Epithelial cell of esophagus (primary cell): ENCODE measurements at regions not wholly inside any gene's neighbourhood (a gene's known extent, or its start where the extent isn't known, plus 50 kb on each side); places are given as distances from the start of the nearest gene placed in this dataset.

Experiments used
- DNase-seq: peaks from one replicate; pipeline ENCODE4 v3.0.0; 2010; ENCODE audit warnings: low read depth
- H3K4me3 ChIP-seq: 2 replicates; pipeline ENCODE4 v1.5.1; 2011; ENCODE audit warnings: mild to moderate bottlenecking, low read length, control low read depth
- CTCF ChIP-seq: IDR thresholded peaks from 2 replicates; pipeline ENCODE4 v1.5.1; 2011; ENCODE audit warnings: low read depth, mild to moderate bottlenecking, low read length, control low read depth, inconsistent platforms; ENCODE audit not compliant: insufficient read depth; ENCODE audit errors: missing control alignments

DNA sequence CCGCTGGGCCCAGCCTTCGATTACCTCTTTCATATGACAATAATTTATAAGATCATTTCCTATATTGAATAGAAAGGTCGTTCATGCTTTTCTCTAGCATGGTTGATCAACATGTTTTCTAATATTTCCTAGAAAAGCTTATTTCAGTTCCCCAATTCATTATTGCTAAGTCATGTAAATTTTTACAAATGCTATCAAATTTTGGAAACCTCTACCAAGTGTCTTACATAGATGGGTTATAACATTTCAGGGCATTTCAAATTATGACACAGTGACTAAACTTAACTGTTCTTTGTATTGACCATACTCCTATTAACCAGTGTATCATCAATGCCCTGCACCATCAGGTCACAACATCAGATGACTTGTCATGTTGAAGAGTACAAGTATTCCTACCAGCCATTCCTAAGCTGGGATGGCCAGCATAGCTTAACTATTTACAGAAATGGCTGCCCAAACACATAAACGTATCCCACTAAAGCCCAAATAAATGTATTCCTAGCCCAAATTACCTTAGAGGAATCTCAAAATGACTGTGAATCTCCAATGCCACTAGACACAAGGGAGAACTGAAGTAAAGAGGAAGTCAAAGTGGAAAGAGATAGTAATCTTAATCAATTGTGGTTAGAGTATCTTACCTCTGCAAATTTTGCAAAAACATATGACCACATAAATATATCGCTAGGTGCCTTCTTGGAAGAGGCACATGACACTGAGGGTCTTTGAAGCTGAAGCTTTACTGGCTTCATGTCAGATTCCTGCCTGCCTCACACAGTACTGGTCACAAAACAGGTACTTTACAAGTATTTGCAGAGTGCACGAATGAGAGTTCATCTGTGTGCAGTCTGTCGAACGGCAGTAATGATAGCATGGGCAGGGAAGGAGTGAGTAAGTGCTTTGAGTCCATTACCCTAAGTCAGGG is 87.3 kb upstream of the TLK1 start:
- no peak for TF ChIP-seq CTCF
- H3K4me3 ChIP-seq: no peak overlapping the region
- DNase-seq: no peak

- peak; percentile 77 for DNase-seq
- H3K4me3 ChIP-seq: no peak overlapping the region
- peak; percentile 33 for TF ChIP-seq CTCF
Observed at GRCh38 chr2:171244970-171245782, 84.5 kb upstream of the TLK1 start.

GRCh38 chr2:171244466-171244969 is 83.8 kb upstream of the TLK1 start:
- TF ChIP-seq CTCF: no peak
- no peak overlapping the region for H3K4me3 ChIP-seq
- peak; percentile 89 for DNase-seq

DNA sequence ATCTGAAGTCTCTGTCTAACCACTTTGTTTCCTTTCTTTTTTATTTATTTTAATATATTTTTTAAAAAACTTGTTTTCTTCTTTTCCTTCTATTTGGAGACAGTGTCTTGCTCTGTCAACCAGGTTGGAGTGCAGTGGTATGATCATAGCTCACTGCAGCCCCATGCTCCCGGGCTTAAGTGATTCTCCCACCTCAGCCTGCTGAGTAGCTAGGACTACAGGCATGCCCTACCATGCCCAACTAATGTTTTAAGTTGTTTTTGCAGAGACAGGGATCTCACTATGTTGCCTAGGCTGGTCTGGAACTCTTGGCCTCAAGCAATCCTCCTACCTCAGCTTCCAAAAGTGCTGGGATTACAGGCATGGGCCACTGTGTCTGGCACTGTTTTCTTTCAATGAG is 81.1 kb upstream of the TLK1 start:
- peak; percentile 65 for DNase-seq
- TF ChIP-seq CTCF: no peak
- H3K4me3 ChIP-seq: no peak overlapping the region

GRCh38 chr2:171238946-171239345 is 78.3 kb upstream of the TLK1 start:
- TF ChIP-seq CTCF: no peak
- no peak for DNase-seq
- no peak overlapping the region for H3K4me3 ChIP-seq

DNA sequence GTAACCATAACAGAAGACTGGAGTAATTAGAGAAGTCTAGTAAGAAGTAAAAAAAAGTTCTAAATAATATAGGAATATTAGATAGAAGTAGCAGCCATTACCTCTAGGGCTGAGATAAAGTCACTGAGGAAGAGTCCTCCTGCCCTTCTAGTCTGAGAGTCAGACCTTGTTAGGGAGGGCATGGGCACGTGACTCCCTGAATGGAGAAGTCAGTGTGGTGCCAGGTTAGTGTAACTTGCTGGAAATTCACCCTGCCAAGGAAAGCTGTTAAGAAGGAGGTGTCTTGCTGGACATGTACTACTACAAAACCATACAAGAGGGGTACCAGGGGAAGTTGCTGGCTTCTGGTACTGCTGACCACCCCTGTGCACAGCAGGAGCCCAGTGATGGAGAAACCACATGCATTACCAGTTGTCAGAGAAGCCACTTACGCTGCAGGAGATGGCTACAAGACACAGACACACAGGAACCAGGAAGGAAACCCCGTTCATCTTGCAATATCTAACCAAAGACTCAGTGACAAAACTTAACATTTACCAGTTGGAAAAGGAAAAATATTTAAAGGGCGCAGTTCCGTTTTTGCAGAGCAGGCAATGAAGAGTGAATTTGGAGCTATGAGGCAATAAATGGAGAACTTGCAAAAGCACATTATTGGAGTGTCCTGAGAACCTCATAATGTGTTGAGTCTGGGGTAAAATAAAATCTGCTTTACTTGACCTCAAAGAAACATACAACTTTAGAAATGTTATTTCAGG is 77.2 kb upstream of the TLK1 start:
- DNase-seq: no peak
- no peak overlapping the region for H3K4me3 ChIP-seq
- TF ChIP-seq CTCF: no peak
